Astrocyte of the cerebellum (primary cell): ENCODE measurements at regions not wholly inside any gene's neighbourhood (a gene's known extent, or its start where the extent isn't known, plus 50 kb on each side); places are given as distances from the start of the nearest gene placed in this dataset.

ENCODE experiments used
- DNase-seq: peaks from one replicate; pipeline ENCODE4 v3.0.0-alpha.2; 2011; ENCODE audit warnings: low read depth
- H3K4me3 ChIP-seq: 2 replicates; pipeline ENCODE4 v1.5.1; 2011; ENCODE audit warnings: mild to moderate bottlenecking, low read depth, low read length, moderate library complexity
- in situ Hi-C: cut with HindIII; loops from 2 replicates; pipeline ENCODE4 v1.10.0; 2017; ENCODE audit warnings: low sequenced_read_pairs
- TF ChIP-seq, protein P1 (sequence below): IDR thresholded peaks from 2 replicates; pipeline ENCODE4 v1.5.1; 2012; ENCODE audit warnings: low read length, low read depth, moderate library complexity, mild to moderate bottlenecking; ENCODE audit errors: missing control alignments

- no peak for DNase-seq
- TF ChIP-seq, protein P1, sequence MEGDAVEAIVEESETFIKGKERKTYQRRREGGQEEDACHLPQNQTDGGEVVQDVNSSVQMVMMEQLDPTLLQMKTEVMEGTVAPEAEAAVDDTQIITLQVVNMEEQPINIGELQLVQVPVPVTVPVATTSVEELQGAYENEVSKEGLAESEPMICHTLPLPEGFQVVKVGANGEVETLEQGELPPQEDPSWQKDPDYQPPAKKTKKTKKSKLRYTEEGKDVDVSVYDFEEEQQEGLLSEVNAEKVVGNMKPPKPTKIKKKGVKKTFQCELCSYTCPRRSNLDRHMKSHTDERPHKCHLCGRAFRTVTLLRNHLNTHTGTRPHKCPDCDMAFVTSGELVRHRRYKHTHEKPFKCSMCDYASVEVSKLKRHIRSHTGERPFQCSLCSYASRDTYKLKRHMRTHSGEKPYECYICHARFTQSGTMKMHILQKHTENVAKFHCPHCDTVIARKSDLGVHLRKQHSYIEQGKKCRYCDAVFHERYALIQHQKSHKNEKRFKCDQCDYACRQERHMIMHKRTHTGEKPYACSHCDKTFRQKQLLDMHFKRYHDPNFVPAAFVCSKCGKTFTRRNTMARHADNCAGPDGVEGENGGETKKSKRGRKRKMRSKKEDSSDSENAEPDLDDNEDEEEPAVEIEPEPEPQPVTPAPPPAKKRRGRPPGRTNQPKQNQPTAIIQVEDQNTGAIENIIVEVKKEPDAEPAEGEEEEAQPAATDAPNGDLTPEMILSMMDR = no peak
- in situ Hi-C loops = no loop called here
Measured at GRCh38 chr11:131099013-131099412, 182.7 kb upstream of the SNX19 start.

DNA sequence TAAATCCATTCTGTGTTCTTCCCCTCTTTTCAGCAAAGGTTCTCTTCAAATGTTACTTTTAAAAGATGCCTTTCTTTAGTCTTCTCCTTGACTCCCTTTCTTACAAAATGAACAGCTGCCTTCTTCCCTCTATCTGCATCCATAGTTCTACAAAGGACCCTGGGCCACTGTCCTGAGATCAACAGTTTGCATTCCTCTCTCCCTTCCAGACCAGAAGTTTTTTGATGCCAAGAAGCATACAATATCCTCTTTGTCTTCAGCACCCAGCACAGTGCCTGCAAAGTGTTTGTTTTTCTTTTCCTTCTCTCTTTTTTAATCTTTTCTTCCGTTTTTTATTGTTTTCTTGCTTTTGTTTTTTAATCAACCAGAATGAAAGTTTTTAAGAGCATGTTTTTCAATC lies 183.5 kb upstream of the SNX19 start:
- in situ Hi-C loops = no loop called here
- DNase-seq = no peak
- no peak overlapping the region for H3K4me3 ChIP-seq
- TF ChIP-seq, protein P1 = no peak

More at GRCh38 chr11:131099013-131099412, 182.7 kb upstream of the SNX19 start:
- no peak overlapping the region for H3K4me3 ChIP-seq

GRCh38 chr11:131108760-131109159 lies 192.5 kb upstream of the SNX19 start:
- DNase-seq = no peak
- no peak overlapping the region for H3K4me3 ChIP-seq
- in situ Hi-C loops = no loop called here
- TF ChIP-seq, protein P1 = no peak

DNA sequence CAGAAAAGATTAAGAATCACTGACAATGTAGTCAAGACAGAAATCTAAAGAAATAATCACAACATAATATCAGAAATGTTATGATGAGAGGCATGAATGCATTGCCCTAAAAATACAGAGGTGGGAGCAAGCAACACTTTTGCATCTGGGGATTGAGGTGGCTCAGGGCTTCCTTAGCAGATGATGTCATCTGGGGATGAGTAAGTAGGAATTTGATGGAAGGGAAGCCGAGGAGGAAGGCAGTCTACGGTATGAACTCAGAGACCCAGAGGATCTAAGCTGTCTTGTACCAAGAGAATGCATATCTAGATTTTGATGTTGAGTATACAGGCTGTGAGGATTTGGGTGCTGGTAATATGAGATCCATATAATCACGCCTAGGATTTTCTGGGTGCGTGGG lies 193.0 kb upstream of the SNX19 start:
- in situ Hi-C loops = no loop called here
- H3K4me3 ChIP-seq = no peak overlapping the region

GRCh38 chr11:131109790-131110189 lies 193.5 kb upstream of the SNX19 start:
- in situ Hi-C loops = no loop called here
- DNase-seq = no peak
- no peak overlapping the region for H3K4me3 ChIP-seq
- TF ChIP-seq, protein P1 = no peak

More for the DNA sequence above, 193.0 kb upstream of the SNX19 start:
- DNase-seq = no peak
- TF ChIP-seq, protein P1 = no peak

DNA sequence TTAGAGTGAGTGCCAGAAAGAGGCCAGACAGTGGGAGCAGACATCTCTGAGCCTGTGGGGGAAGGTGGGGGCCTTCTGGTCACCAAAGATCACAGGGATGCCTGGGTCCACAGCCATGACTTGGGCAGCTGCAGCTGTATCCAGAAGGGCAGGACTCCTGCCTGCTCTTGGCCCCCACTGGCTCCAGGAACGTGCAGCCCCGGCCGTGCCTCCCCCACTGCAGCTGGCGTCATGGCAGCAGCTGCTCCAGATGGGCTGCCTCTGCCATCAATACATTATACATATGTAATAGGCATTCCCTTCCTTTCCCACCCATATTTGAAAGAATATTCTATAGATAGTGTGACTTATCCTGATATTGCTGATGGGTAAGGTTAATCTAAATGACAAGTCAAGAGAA lies 195.5 kb upstream of the SNX19 start:
- in situ Hi-C loops = no loop called here
- TF ChIP-seq, protein P1 = no peak
- H3K4me3 ChIP-seq = no peak overlapping the region
- DNase-seq = no peak

DNA sequence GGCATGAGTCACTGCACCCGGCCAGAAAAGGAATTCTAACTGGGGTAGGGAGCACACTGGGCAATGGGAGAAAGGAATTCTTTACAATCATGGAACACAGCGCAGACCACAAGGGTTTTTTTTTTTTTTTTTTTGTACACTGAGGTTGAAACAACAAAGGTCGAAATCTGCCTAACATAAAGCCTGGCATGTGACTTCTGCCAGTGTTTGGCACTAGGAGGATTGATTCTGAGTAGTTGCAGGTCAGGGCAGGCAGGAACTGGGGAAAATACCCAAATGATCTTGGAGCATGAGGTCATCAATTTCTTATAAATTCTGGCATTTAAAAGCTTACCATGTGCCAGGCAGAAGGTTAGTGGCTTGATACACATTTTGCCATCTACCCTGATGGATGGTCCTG lies 202.0 kb upstream of the SNX19 start:
- no peak for DNase-seq
- TF ChIP-seq, protein P1 = no peak
- in situ Hi-C loops = no loop called here
- no peak overlapping the region for H3K4me3 ChIP-seq
